GM23248 (cell line): ENCODE measurements at regions not wholly inside any gene's neighbourhood (a gene's known extent, or its start where the extent isn't known, plus 50 kb on each side); places are given as distances from the start of the nearest gene placed in this dataset.
"Not testable (repeated sequence)": the region's sequence is repeated elsewhere in the genome, so short reads cannot be mapped to it uniquely, and the experiment has no call there.

ENCODE experiments used
- DNase-seq: peaks from one replicate; pipeline ENCODE4 v3.0.0-alpha.2; 2015
- H2AFZ ChIP-seq: fragments of 200-600 bp; sonication (generic); 2 replicates; pipeline ENCODE4 v1.6.1; 2016; ENCODE audit warnings: antibody characterized with exemption
- H3F3A ChIP-seq: fragments of 200-600 bp; sonication (generic); 2 replicates; pipeline ENCODE4 v1.6.1; 2016; ENCODE audit warnings: mild to moderate bottlenecking, antibody characterized with exemption, mixed run types; ENCODE audit not compliant: insufficient read depth
- H3K27ac ChIP-seq: fragments of 200-600 bp; sonication (generic); 2 replicates; pipeline ENCODE4 v1.5.1; 2016; ENCODE audit warnings: mild to moderate bottlenecking
- H3K27me3 ChIP-seq: fragments of 200-600 bp; sonication (generic); replicated peaks from 2 replicates; pipeline ENCODE4 v1.6.1; 2016; ENCODE audit warnings: mild to moderate bottlenecking; ENCODE audit not compliant: insufficient read depth
- H3K36me3 ChIP-seq: fragments of 200-600 bp; sonication (generic); 2 replicates; pipeline ENCODE4 v1.6.1; 2016; ENCODE audit warnings: low read depth, mild to moderate bottlenecking
- H3K4me1 ChIP-seq: fragments of 200-600 bp; sonication (generic); 2 replicates; pipeline ENCODE4 v1.6.1; 2016; ENCODE audit warnings: mild to moderate bottlenecking; ENCODE audit not compliant: insufficient read depth
- H3K4me2 ChIP-seq: fragments of 200-600 bp; sonication (generic); one replicate; pipeline ENCODE4 v1.6.1; 2016; ENCODE audit warnings: mild to moderate bottlenecking; ENCODE audit not compliant: unreplicated experiment
- H3K4me3 ChIP-seq: fragments of 200-600 bp; sonication (generic); 2 replicates; pipeline ENCODE4 v1.5.1; 2016; ENCODE audit warnings: mild to moderate bottlenecking
- H3K79me2 ChIP-seq: fragments of 200-600 bp; sonication (generic); 2 replicates; pipeline ENCODE4 v1.6.1; 2016; ENCODE audit warnings: mild to moderate bottlenecking; ENCODE audit not compliant: insufficient read depth
- H3K9ac ChIP-seq: fragments of 200-600 bp; sonication (generic); 2 replicates; pipeline ENCODE4 v1.6.1; 2016; ENCODE audit warnings: mild to moderate bottlenecking
- H3K9me2 ChIP-seq: fragments of 200-600 bp; sonication (generic); 2 replicates; pipeline ENCODE4 v1.6.1; 2016; ENCODE audit warnings: mixed run types, mild to moderate bottlenecking, moderate library complexity; ENCODE audit not compliant: insufficient read depth
- H3K9me3 ChIP-seq: fragments of 200-600 bp; sonication (generic); one replicate; pipeline ENCODE4 v1.6.1; 2017; ENCODE audit warnings: low read depth
- H4K20me1 ChIP-seq: fragments of 200-600 bp; sonication (generic); 2 replicates; pipeline ENCODE4 v1.6.0; 2016; ENCODE audit not compliant: insufficient read depth
- EZH2 ChIP-seq: fragments of 200-600 bp; sonication (generic); IDR thresholded peaks from 2 replicates; pipeline ENCODE4 v1.6.1; 2018; ENCODE audit warnings: antibody characterized with exemption, mild to moderate bottlenecking; ENCODE audit not compliant: insufficient read depth, poor library complexity, severe bottlenecking
- EZH2phosphoT487 ChIP-seq: fragments of 200-600 bp; sonication (generic); IDR thresholded peaks from 2 replicates; pipeline ENCODE4 v1.6.1; 2018; ENCODE audit warnings: antibody characterized with exemption, moderate library complexity, mild to moderate bottlenecking, low read depth; ENCODE audit not compliant: insufficient read depth
- WGBS, 2 experiments: methylation state at CpG; one replicate each; pipeline ENCODE4 v1.1.6; 2015 to 2017; ENCODE audit warnings: low lambda C conversion rate in 2 of 2, low coverage in 1 of 2; ENCODE audit errors: missing lambda C conversion rate in 2 of 2; 5-methylcytosine and 5-hydroxymethylcytosine counted together
- in situ Hi-C: fragments of 300-500 bp; cut with MboI; formaldehyde crosslinking; loops from 2 replicates; pipeline ENCODE4 v1.15.0; 2020

GRCh38 chrX:131677655-131678628 lies 134.1 kb downstream of the OR13H1 start:
- TF ChIP-seq EZH2 (no peak), EZH2phosphoT487 (no peak)
- peak; percentile 41 for DNase-seq
- no peak overlapping the region for H2AFZ ChIP-seq
- no peak overlapping the region for H3K4me3 ChIP-seq
- no peak overlapping the region for H3K9ac ChIP-seq
- H3K4me1 ChIP-seq, result no peaks in the 10 kb centered on the region
- no peaks in the 10 kb centered on the region for H3K9me2 ChIP-seq
- no peak overlapping the region for H3K27ac ChIP-seq
- no peaks in the 10 kb centered on the region for H3F3A ChIP-seq
- no peaks in the 10 kb centered on the region for H3K79me2 ChIP-seq
- no peaks in the 10 kb centered on the region for H4K20me1 ChIP-seq
- no peaks in the 10 kb centered on the region for H3K36me3 ChIP-seq
- H3K9me3 ChIP-seq, result no peaks in the 10 kb centered on the region
- WGBS, 2 experiments, result 17 to 32% methylated on average over 9 to 14 of the region's 20 CpGs
- no peak overlapping the region for H3K4me2 ChIP-seq
- H3K27me3 ChIP-seq, result no peaks in the 10 kb centered on the region
- in situ Hi-C loops, result no loop called here

- H3K4me3 ChIP-seq, DNase-seq, H4K20me1 ChIP-seq, H3K9me3 ChIP-seq, H3K4me2 ChIP-seq, H3F3A ChIP-seq, in situ Hi-C loops, H3K9ac ChIP-seq, H3K36me3 ChIP-seq, H3K9me2 ChIP-seq, H3K4me1 ChIP-seq, H3K27me3 ChIP-seq, H3K27ac ChIP-seq, H2AFZ ChIP-seq, H3K79me2 ChIP-seq: not testable (repeated sequence)
- 4 to 10% methylated on average over 1 of the region's 1 CpG for WGBS, 2 experiments
Measured at GRCh38 chrX:131682735-131683134, 138.9 kb downstream of the OR13H1 start.

GRCh38 chrX:131693359-131693758 lies 149.5 kb downstream of the OR13H1 start:
- Histone ChIP-seq H3K9me3 (no peaks in the 10 kb centered on the region), H3K9ac (no peak overlapping the region), H3K79me2 (no peaks in the 10 kb centered on the region), H3K36me3 (no peaks in the 10 kb centered on the region), H3K27ac (no peak overlapping the region), H3K4me2 (no peak overlapping the region), H3K4me3 (no peak overlapping the region), H3K4me1 (no peaks in the 10 kb centered on the region), H3K9me2 (no peaks in the 10 kb centered on the region), H4K20me1 (no peaks in the 10 kb centered on the region), H3F3A (no peaks in the 10 kb centered on the region), H3K27me3 (no peaks in the 10 kb centered on the region), H2AFZ (no peak overlapping the region)
- in situ Hi-C loops, result no loop called here
- TF ChIP-seq EZH2phosphoT487, result no peak
- no peak for DNase-seq

- H2AFZ ChIP-seq, H3K9me2 ChIP-seq, H3K27me3 ChIP-seq, H3K9me3 ChIP-seq, H3K79me2 ChIP-seq, H3K4me1 ChIP-seq, H3K9ac ChIP-seq, H4K20me1 ChIP-seq, DNase-seq, H3F3A ChIP-seq, in situ Hi-C loops, H3K27ac ChIP-seq, H3K36me3 ChIP-seq, H3K4me3 ChIP-seq, H3K4me2 ChIP-seq: not testable (repeated sequence)
- 18 to 36% methylated on average over 2 to 3 of the region's 3 CpGs for WGBS, 2 experiments
Measured at GRCh38 chrX:131696989-131697388, 153.1 kb downstream of the OR13H1 start.

GRCh38 chrX:131703646-131704045 lies 159.8 kb downstream of the OR13H1 start:
- no peaks in the 10 kb centered on the region for H3K9me3 ChIP-seq
- in situ Hi-C loops, result no loop called here
- H3K36me3 ChIP-seq, result no peaks in the 10 kb centered on the region
- no peak for TF ChIP-seq EZH2
- TF ChIP-seq EZH2phosphoT487, result no peak
- H3K27me3 ChIP-seq, result no peaks in the 10 kb centered on the region
- H3F3A ChIP-seq, result no peaks in the 10 kb centered on the region
- no peaks in the 10 kb centered on the region for H3K4me1 ChIP-seq
- no peaks in the 10 kb centered on the region for H3K9me2 ChIP-seq
- DNase-seq, result no peak
- no peak overlapping the region for H3K9ac ChIP-seq
- H4K20me1 ChIP-seq, result no peaks in the 10 kb centered on the region
- no peaks in the 10 kb centered on the region for H3K79me2 ChIP-seq
- no peak overlapping the region for H3K4me3 ChIP-seq
- no peak overlapping the region for H3K4me2 ChIP-seq
- no peak overlapping the region for H3K27ac ChIP-seq
- H2AFZ ChIP-seq, result no peak overlapping the region
- 40 to 46% methylated on average over 6 of the region's 6 CpGs for WGBS, 2 experiments
